Astrocyte (in vitro differentiated cells and primary cell): ENCODE measurements at regions not wholly inside any gene's neighbourhood (a gene's known extent, or its start where the extent isn't known, plus 50 kb on each side); places are given as distances from the start of the nearest gene placed in this dataset.

ENCODE experiments used
- DNase-seq: peaks from one replicate; pipeline ENCODE4 v3.0.0-alpha.2; 2010; ENCODE audit warnings: low read depth
- FAIRE-seq: peaks from 2 replicates; lab custom pipeline; 2011; peaks lifted over from hg19 to GRCh38; lab: Jason Lieb, UNC
- H2AFZ ChIP-seq: 2 replicates; pipeline ENCODE4 v1.6.0; 2012; ENCODE audit warnings: low read depth, low read length, inconsistent platforms
- H3K27ac ChIP-seq: 2 replicates; pipeline ENCODE4 v1.5.1; 2011; ENCODE audit warnings: low read depth, low read length, inconsistent platforms
- H3K27me3 ChIP-seq: 2 replicates; pipeline ENCODE4 v1.6.0; 2011; ENCODE audit warnings: low read length, inconsistent platforms; ENCODE audit not compliant: insufficient read depth
- H3K36me3 ChIP-seq: 2 replicates; pipeline ENCODE4 v1.5.1; 2011; ENCODE audit warnings: low read length, inconsistent platforms; ENCODE audit not compliant: insufficient read depth
- H3K4me1 ChIP-seq: 2 replicates; pipeline ENCODE4 v1.5.1; 2011; ENCODE audit warnings: low read length, inconsistent platforms; ENCODE audit not compliant: insufficient read depth
- H3K4me2 ChIP-seq: 2 replicates; pipeline ENCODE4 v1.6.0; 2012; ENCODE audit warnings: low read length, inconsistent platforms
- H3K4me3 ChIP-seq: 2 replicates; pipeline ENCODE4 v1.5.1; 2011; ENCODE audit warnings: low read depth, mild to moderate bottlenecking, low read length, inconsistent platforms; ENCODE audit not compliant: insufficient read depth
- H3K79me2 ChIP-seq: 2 replicates; pipeline ENCODE4 v1.6.0; 2012; ENCODE audit warnings: mild to moderate bottlenecking, low read length, inconsistent platforms; ENCODE audit not compliant: insufficient read depth
- H3K9ac ChIP-seq: 2 replicates; pipeline ENCODE4 v1.6.0; 2012; ENCODE audit warnings: mild to moderate bottlenecking, low read length, inconsistent platforms
- H3K9me3 ChIP-seq: 2 replicates; pipeline ENCODE4 v1.5.1; 2012; ENCODE audit warnings: low read depth, mild to moderate bottlenecking, low read length, inconsistent platforms; ENCODE audit not compliant: insufficient read depth
- H4K20me1 ChIP-seq: 2 replicates; pipeline ENCODE4 v1.6.0; 2012; ENCODE audit warnings: low read length, inconsistent platforms; ENCODE audit not compliant: insufficient read depth
- H3K27ac Mint-ChIP-seq: one replicate; pipeline ENCODE4 v1.8.0; 2021; ENCODE audit warnings: mild to moderate bottlenecking, mixed read lengths; ENCODE audit not compliant: unreplicated experiment
- H3K27me3 Mint-ChIP-seq: one replicate; pipeline ENCODE4 v1.8.0; 2021; ENCODE audit warnings: low read depth, mixed read lengths; ENCODE audit not compliant: unreplicated experiment
- H3K36me3 Mint-ChIP-seq: one replicate; pipeline ENCODE4 v1.8.0; 2021; ENCODE audit warnings: low read depth, mixed read lengths; ENCODE audit not compliant: unreplicated experiment
- H3K4me1 Mint-ChIP-seq: one replicate; pipeline ENCODE4 v1.8.0; 2021; ENCODE audit warnings: low read depth, mixed read lengths; ENCODE audit not compliant: unreplicated experiment
- H3K4me3 Mint-ChIP-seq: one replicate; pipeline ENCODE4 v1.8.0; 2021; ENCODE audit warnings: mild to moderate bottlenecking, moderate library complexity, mixed read lengths; ENCODE audit not compliant: unreplicated experiment
- H3K9me3 Mint-ChIP-seq: one replicate; pipeline ENCODE4 v1.8.0; 2021; ENCODE audit warnings: mild to moderate bottlenecking, mixed read lengths; ENCODE audit not compliant: unreplicated experiment
- CTCF ChIP-seq: IDR thresholded peaks from 2 replicates; pipeline ENCODE4 v1.5.1; 2011; ENCODE audit warnings: low read depth, mild to moderate bottlenecking, inconsistent platforms, low read length, moderate library complexity; ENCODE audit not compliant: insufficient read depth
- EZH2 ChIP-seq: IDR thresholded peaks from 2 replicates; pipeline ENCODE4 v1.6.1; 2012; ENCODE audit warnings: mild to moderate bottlenecking, low read length, inconsistent platforms; ENCODE audit not compliant: insufficient read depth

DNA sequence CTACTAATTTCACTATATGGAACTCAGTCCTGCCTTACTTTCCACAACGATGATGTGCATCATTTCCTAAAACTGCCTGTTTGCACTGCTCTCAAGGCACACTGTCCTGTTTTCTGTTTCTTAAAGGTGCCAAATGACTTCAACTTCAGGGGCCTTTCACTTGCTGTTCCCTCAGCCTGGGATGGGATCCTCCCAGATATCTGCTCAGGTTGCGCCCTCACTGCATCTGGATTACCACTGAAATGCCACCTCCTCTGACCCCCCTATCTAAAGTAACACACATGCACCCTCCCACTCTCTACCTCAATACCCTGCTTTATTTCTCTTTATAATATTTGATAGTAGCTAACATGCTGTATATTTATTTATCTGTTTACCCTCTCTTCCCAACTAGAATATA lies 123.8 kb upstream of the CMC1 start:
- H3K4me1 Mint-ChIP-seq: no peaks in the 10 kb centered on the region
- Histone ChIP-seq H3K4me2 (no peak overlapping the region), H3K9ac (no peak overlapping the region), H3K27ac (no peak overlapping the region), H3K4me3 (no peak overlapping the region), H4K20me1 (no peaks in the 10 kb centered on the region), H2AFZ (no peak overlapping the region), H3K9me3 (no peaks in the 10 kb centered on the region), H3K36me3 (no peaks in the 10 kb centered on the region), H3K4me1 (no peaks in the 10 kb centered on the region), H3K79me2 (no peaks in the 10 kb centered on the region), H3K27me3 (no peaks in the 10 kb centered on the region)
- no peaks in the 10 kb centered on the region for H3K27me3 Mint-ChIP-seq
- H3K36me3 Mint-ChIP-seq: no peaks in the 10 kb centered on the region
- TF ChIP-seq CTCF (no peak), EZH2 (no peak)
- no peak overlapping the region for H3K4me3 Mint-ChIP-seq
- no peaks in the 10 kb centered on the region for H3K9me3 Mint-ChIP-seq
- H3K27ac Mint-ChIP-seq: no peak overlapping the region
- DNase-seq: no peak
- FAIRE-seq: no peak

GRCh38 chr3:28118087-28118486 lies 123.3 kb upstream of the CMC1 start:
- H3K36me3 ChIP-seq: no peaks in the 10 kb centered on the region
- H3K79me2 ChIP-seq: no peaks in the 10 kb centered on the region
- no peak overlapping the region for H2AFZ ChIP-seq
- H3K4me2 ChIP-seq: no peak overlapping the region
- Mint-ChIP-seq H3K4me1 (no peaks in the 10 kb centered on the region), H3K27ac (no peak overlapping the region), H3K27me3 (no peaks in the 10 kb centered on the region), H3K4me3 (no peak overlapping the region), H3K9me3 (no peaks in the 10 kb centered on the region), H3K36me3 (no peaks in the 10 kb centered on the region)
- no peaks in the 10 kb centered on the region for H3K27me3 ChIP-seq
- DNase-seq (no peak), FAIRE-seq (no peak)
- no peaks in the 10 kb centered on the region for H4K20me1 ChIP-seq
- H3K4me1 ChIP-seq: no peaks in the 10 kb centered on the region
- H3K9me3 ChIP-seq: no peaks in the 10 kb centered on the region
- no peak overlapping the region for H3K4me3 ChIP-seq
- TF ChIP-seq EZH2 (no peak), CTCF (no peak)
- no peak overlapping the region for H3K27ac ChIP-seq
- H3K9ac ChIP-seq: no peak overlapping the region

DNA sequence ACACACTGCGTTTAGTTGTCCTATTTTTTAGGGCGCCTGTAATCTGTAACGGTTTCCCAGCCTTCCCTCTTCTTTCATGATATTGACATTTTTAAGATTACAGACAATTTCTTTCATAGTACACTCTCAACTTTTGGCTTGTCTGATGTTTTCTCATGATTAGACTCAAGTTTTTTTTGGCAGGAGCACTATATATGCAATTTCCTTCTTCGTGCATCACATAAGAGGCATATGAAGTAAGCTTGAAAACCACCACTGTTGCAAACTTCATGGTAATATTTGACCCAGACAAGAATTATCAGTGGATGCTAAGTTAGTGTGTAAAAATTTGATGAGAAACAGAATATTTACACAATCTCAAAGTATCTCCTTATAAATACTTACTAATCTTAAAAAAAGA lies 119.2 kb upstream of the CMC1 start:
- no peaks in the 10 kb centered on the region for H3K27me3 Mint-ChIP-seq
- H3K9me3 Mint-ChIP-seq: no peaks in the 10 kb centered on the region
- H3K4me2 ChIP-seq: no peak overlapping the region

More for the DNA sequence above, 119.2 kb upstream of the CMC1 start:
- peak; percentile 0 for DNase-seq
- FAIRE-seq: no peak
- Histone ChIP-seq H3K79me2 (no peaks in the 10 kb centered on the region), H2AFZ (no peak overlapping the region), H3K27ac (no peak overlapping the region), H3K4me1 (no peaks in the 10 kb centered on the region), H3K9me3 (no peaks in the 10 kb centered on the region), H3K27me3 (no peaks in the 10 kb centered on the region), H3K4me3 (no peak overlapping the region), H3K36me3 (no peaks in the 10 kb centered on the region), H3K9ac (no peak overlapping the region), H4K20me1 (no peaks in the 10 kb centered on the region)
- Mint-ChIP-seq H3K27ac (no peak overlapping the region), H3K4me3 (no peak overlapping the region), H3K36me3 (no peaks in the 10 kb centered on the region), H3K4me1 (no peaks in the 10 kb centered on the region)
- TF ChIP-seq EZH2: no peak
- no peak for TF ChIP-seq CTCF
